ENCODE measurements at regions not wholly inside any gene's neighbourhood (a gene's known extent, or its start where the extent isn't known, plus 50 kb on each side); places are given as distances from the start of the nearest gene placed in this dataset.

- TF ChIP-seq HEYL (CRISPR knock-in tag; IDR thresholded peaks at IDR 0.05) = no peak
- TF ChIP-seq NFE2L2 (conservative IDR thresholded peaks at IDR 0.05; ENCODE audit: low read length) = no peak
These were observed 63.2 kb upstream of the FGFR2 start (continued) for GRCh38 chr10:121661451-121661851.

GRCh38 chr10:121659236-121659635 is 61.0 kb upstream of the FGFR2 start:
- ATAC-seq (no peak), FAIRE-seq (no peak)
- WGBS (ENCODE audit: missing lambda C conversion rate) = 56% methylated on average over 10 of the region's 10 CpGs

More at GRCh38 chr10:121659236-121659635, 61.0 kb upstream of the FGFR2 start:
- H3K4me1 ChIP-seq = no peaks in the 10 kb centered on the region
- H3K9me3 ChIP-seq = no peaks in the 10 kb centered on the region
- H3K27ac ChIP-seq = no peak overlapping the region
- no peak overlapping the region for H3K4me2 ChIP-seq
- ChIA-PET POLR2A (no interaction called here), CTCF (interaction anchor here (0.7 kb wide), 1 partner anchor 35 kb away, joined by 3 read pairs; no protein-coding TSS in a partner anchor)
- no peak for TF ChIP-seq EHMT2 (IDR thresholded peaks at IDR 0.05; ENCODE audit: low read depth)
- no peak for TF ChIP-seq REST (IDR thresholded peaks at IDR 0.05)
- no peak for TF ChIP-seq HMGXB4 (CRISPR knock-in tag; IDR thresholded peaks at IDR 0.05; ENCODE audit: borderline replicate concordance)
- TF ChIP-seq MAX (IDR thresholded peaks at IDR 0.05) = no peak
- TF ChIP-seq RARB (CRISPR knock-in tag; IDR thresholded peaks at IDR 0.05) = no peak
- no peak for TF ChIP-seq CTCF (IDR thresholded peaks at IDR 0.05)
- no peak for TF ChIP-seq KDM1A (IDR thresholded peaks at IDR 0.05; ENCODE audit: low read depth)
- TF ChIP-seq TP53 (CRISPR knock-in tag; IDR thresholded peaks at IDR 0.05) = no peak
- no peak for TF ChIP-seq RCOR1 (IDR thresholded peaks at IDR 0.05; ENCODE audit: low read depth, low read length)
- no peak for TF ChIP-seq GATA3 (IDR thresholded peaks at IDR 0.05; ENCODE audit: borderline replicate concordance)
- no peak for TF ChIP-seq ZC3H11A (IDR thresholded peaks at IDR 0.05)
- no peak for TF ChIP-seq MYC (IDR thresholded peaks at IDR 0.05; ENCODE audit: borderline replicate concordance, low read length)
- TF ChIP-seq RNF2 (IDR thresholded peaks at IDR 0.05; ENCODE audit: borderline replicate concordance, low read depth) = no peak
- no peak for TF ChIP-seq FOXS1 (CRISPR knock-in tag; IDR thresholded peaks at IDR 0.05)
- TF ChIP-seq EP300 (IDR thresholded peaks at IDR 0.05) = no peak
- TF ChIP-seq HOXB13 (CRISPR knock-in tag; IDR thresholded peaks at IDR 0.05; ENCODE audit: low read depth) = no peak
- no peak for TF ChIP-seq ELK1 (IDR thresholded peaks at IDR 0.05; ENCODE audit: low read depth, low read length)
- no peak for DNase-seq (ENCODE audit: low read depth in 1 of 2, low spot score in 1 of 2)
- H3K4me3 ChIP-seq = no peak overlapping the region

All from A549 (cell line).